ENCODE measurements at regions not wholly inside any gene's neighbourhood (a gene's known extent, or its start where the extent isn't known, plus 50 kb on each side); places are given as distances from the start of the nearest gene placed in this dataset.

- H3K9me2 ChIP-seq (replicated peaks; ENCODE audit: low read depth, low read length), result no peaks in the 10 kb centered on the region
- no peaks in the 10 kb centered on the region for H3F3A ChIP-seq (ENCODE audit: low read depth)
- H4K20me1 ChIP-seq (ENCODE audit: insufficient read depth, low read length, poor library complexity, severe bottlenecking), result no peaks in the 10 kb centered on the region
- no peaks in the 10 kb centered on the region for H3K9me3 ChIP-seq (ENCODE audit: insufficient read depth, low read depth, low read length)
- H3K4me3 ChIP-seq (ENCODE audit: low read length, poor library complexity, severe bottlenecking), result no peak overlapping the region
- H2AFZ ChIP-seq (ENCODE audit: low read length), result no peak overlapping the region
- H3K27me3 ChIP-seq (ENCODE audit: insufficient read depth, low read length, poor library complexity, severe bottlenecking), result no peaks in the 10 kb centered on the region
- no peaks in the 10 kb centered on the region for H3K79me2 ChIP-seq (ENCODE audit: insufficient read depth, low read length)
- H3K9ac ChIP-seq (ENCODE audit: low read depth, low read length, poor library complexity, severe bottlenecking), result no peak overlapping the region
- H3K36me3 ChIP-seq (ENCODE audit: insufficient read depth, low read length), result no peaks in the 10 kb centered on the region
- TF ChIP-seq CTCF (conservative IDR thresholded peaks at IDR 0.05; ENCODE audit: low read length) (no peak), EZH2phosphoT487 (IDR thresholded peaks at IDR 0.05; ENCODE audit: borderline replicate concordance) (no peak)
- H3K4me2 ChIP-seq (ENCODE audit: low read depth, low read length, poor library complexity, severe bottlenecking), result no peak overlapping the region
- H3K4me1 ChIP-seq (ENCODE audit: insufficient read depth, low read length, poor library complexity, severe bottlenecking), result no peaks in the 10 kb centered on the region
Measured at GRCh38 chr13:47478985-47479384, 522.1 kb downstream of the SUCLA2 start.

- Histone ChIP-seq H3K4me1 (ENCODE audit: insufficient read depth, low read length, poor library complexity, severe bottlenecking) (no peaks in the 10 kb centered on the region), H3K9me2 (replicated peaks; ENCODE audit: low read depth, low read length) (no peaks in the 10 kb centered on the region), H3K36me3 (ENCODE audit: insufficient read depth, low read length) (no peaks in the 10 kb centered on the region), H3K9me3 (ENCODE audit: insufficient read depth, low read depth, low read length) (no peaks in the 10 kb centered on the region), H3K9ac (ENCODE audit: low read depth, low read length, poor library complexity, severe bottlenecking) (no peak overlapping the region), H3K79me2 (ENCODE audit: insufficient read depth, low read length) (no peaks in the 10 kb centered on the region), H4K20me1 (ENCODE audit: insufficient read depth, low read length, poor library complexity, severe bottlenecking) (no peaks in the 10 kb centered on the region), H3K4me2 (ENCODE audit: low read depth, low read length, poor library complexity, severe bottlenecking) (no peak overlapping the region), H2AFZ (ENCODE audit: low read length) (no peak overlapping the region), H3K4me3 (ENCODE audit: low read length, poor library complexity, severe bottlenecking) (no peak overlapping the region), H3F3A (ENCODE audit: low read depth) (no peaks in the 10 kb centered on the region), H3K27me3 (ENCODE audit: insufficient read depth, low read length, poor library complexity, severe bottlenecking) (no peaks in the 10 kb centered on the region)
- TF ChIP-seq CTCF (conservative IDR thresholded peaks at IDR 0.05; ENCODE audit: low read length) (no peak), EZH2phosphoT487 (IDR thresholded peaks at IDR 0.05; ENCODE audit: borderline replicate concordance) (no peak)
Measured at GRCh38 chr13:47475441-47475948, 525.6 kb downstream of the SUCLA2 start.

- TF ChIP-seq EZH2phosphoT487 (IDR thresholded peaks at IDR 0.05; ENCODE audit: borderline replicate concordance) (no peak), CTCF (conservative IDR thresholded peaks at IDR 0.05; ENCODE audit: low read length) (no peak)
Measured at GRCh38 chr13:47474839-47475238, 526.2 kb downstream of the SUCLA2 start.

More at GRCh38 chr13:47474839-47475238, 526.2 kb downstream of the SUCLA2 start:
- Histone ChIP-seq H3K4me3 (ENCODE audit: low read length, poor library complexity, severe bottlenecking) (no peak overlapping the region), H3K9me3 (ENCODE audit: insufficient read depth, low read depth, low read length) (no peaks in the 10 kb centered on the region), H4K20me1 (ENCODE audit: insufficient read depth, low read length, poor library complexity, severe bottlenecking) (no peaks in the 10 kb centered on the region), H3K4me1 (ENCODE audit: insufficient read depth, low read length, poor library complexity, severe bottlenecking) (no peaks in the 10 kb centered on the region), H3K79me2 (ENCODE audit: insufficient read depth, low read length) (no peaks in the 10 kb centered on the region), H2AFZ (ENCODE audit: low read length) (no peak overlapping the region), H3K9me2 (replicated peaks; ENCODE audit: low read depth, low read length) (no peaks in the 10 kb centered on the region), H3K36me3 (ENCODE audit: insufficient read depth, low read length) (no peaks in the 10 kb centered on the region), H3K27me3 (ENCODE audit: insufficient read depth, low read length, poor library complexity, severe bottlenecking) (no peaks in the 10 kb centered on the region), H3K9ac (ENCODE audit: low read depth, low read length, poor library complexity, severe bottlenecking) (no peak overlapping the region), H3F3A (ENCODE audit: low read depth) (no peaks in the 10 kb centered on the region), H3K4me2 (ENCODE audit: low read depth, low read length, poor library complexity, severe bottlenecking) (no peak overlapping the region)

Measured in Loucy (cell line).